ENCODE measurements at regions not wholly inside any gene's neighbourhood (a gene's known extent, or its start where the extent isn't known, plus 50 kb on each side); places are given as distances from the start of the nearest gene placed in this dataset.

GRCh38 chr2:177042311-177042710 is 170.3 kb upstream of the HNRNPA3 start:
- H3K4me1 ChIP-seq (ENCODE audit: insufficient read depth), result peaks cover 11% of the 10 kb centered on the region
- no peaks in the 10 kb centered on the region for H3K9me3 ChIP-seq (ENCODE audit: low read depth)
- H3K4me2 ChIP-seq, result no peak overlapping the region
- H3K36me3 ChIP-seq (replicated peaks; ENCODE audit: insufficient read depth, low read depth), result no peaks in the 10 kb centered on the region
- H3K27ac ChIP-seq, result no peak overlapping the region
- H2AFZ ChIP-seq, result no peak overlapping the region
- TF ChIP-seq EZH2phosphoT487 (IDR thresholded peaks at IDR 0.05; ENCODE audit: low read depth, severe bottlenecking, unreplicated experiment) (no peak), EZH2 (IDR thresholded peaks at IDR 0.05; ENCODE audit: borderline replicate concordance) (no peak), CTCF (IDR thresholded peaks at IDR 0.05; ENCODE audit: poor library complexity) (no peak)
- H3K79me2 ChIP-seq, result no peaks in the 10 kb centered on the region
- no peak overlapping the region for H3K4me3 ChIP-seq
- no peaks in the 10 kb centered on the region for H4K20me1 ChIP-seq (ENCODE audit: insufficient read depth, poor library complexity, severe bottlenecking)
- no peak for DNase-seq (ENCODE audit: low spot score)
- 51% methylated on average over 3 of the region's 3 CpGs for WGBS (ENCODE audit: low lambda C conversion rate, missing lambda C conversion rate)
- H3K9me2 ChIP-seq (replicated peaks; ENCODE audit: insufficient read depth), result no peaks in the 10 kb centered on the region
- peaks cover 13% of the 10 kb centered on the region for H3K27me3 ChIP-seq

DNA sequence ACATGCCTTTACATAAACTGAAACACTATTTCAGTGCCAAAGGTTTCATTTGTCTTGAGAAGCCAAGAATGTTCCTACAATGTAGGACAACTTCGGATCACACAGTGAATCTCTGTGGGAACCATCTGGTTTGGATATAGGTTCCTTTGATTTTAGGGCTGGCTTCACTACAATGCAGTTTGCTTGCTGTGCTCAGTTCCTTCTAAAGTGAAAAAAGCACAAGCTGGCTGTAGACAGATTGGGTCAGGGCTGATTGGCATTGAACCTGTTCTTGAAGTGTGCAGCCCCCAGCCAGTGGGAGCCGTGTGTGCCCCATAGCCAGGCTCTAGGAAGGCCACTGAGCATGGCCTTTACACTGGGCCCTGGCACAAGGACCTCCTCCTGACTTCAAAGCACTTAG is 167.9 kb upstream of the HNRNPA3 start:
- H3K9me3 ChIP-seq (ENCODE audit: low read depth), result no peaks in the 10 kb centered on the region
- H2AFZ ChIP-seq, result no peak overlapping the region
- 65% methylated on average over 2 of the region's 2 CpGs for WGBS (ENCODE audit: low lambda C conversion rate, missing lambda C conversion rate)
- TF ChIP-seq EZH2phosphoT487 (IDR thresholded peaks at IDR 0.05; ENCODE audit: low read depth, severe bottlenecking, unreplicated experiment), result no peak
- no peak for TF ChIP-seq CTCF (IDR thresholded peaks at IDR 0.05; ENCODE audit: poor library complexity)
- TF ChIP-seq EZH2 (IDR thresholded peaks at IDR 0.05; ENCODE audit: borderline replicate concordance), result no peak
- H3K9me2 ChIP-seq (replicated peaks; ENCODE audit: insufficient read depth), result no peaks in the 10 kb centered on the region
- no peaks in the 10 kb centered on the region for H3K4me1 ChIP-seq (ENCODE audit: insufficient read depth)
- no peaks in the 10 kb centered on the region for H3K79me2 ChIP-seq
- H3K4me2 ChIP-seq, result no peak overlapping the region
- no peak for DNase-seq (ENCODE audit: low spot score)
- no peaks in the 10 kb centered on the region for H3K36me3 ChIP-seq (replicated peaks; ENCODE audit: insufficient read depth, low read depth)
- peaks cover 16% of the 10 kb centered on the region for H3K27me3 ChIP-seq
- no peak overlapping the region for H3K4me3 ChIP-seq
- H4K20me1 ChIP-seq (ENCODE audit: insufficient read depth, poor library complexity, severe bottlenecking), result no peaks in the 10 kb centered on the region
- H3K27ac ChIP-seq, result peak overlapping the region; percentile 15

DNA sequence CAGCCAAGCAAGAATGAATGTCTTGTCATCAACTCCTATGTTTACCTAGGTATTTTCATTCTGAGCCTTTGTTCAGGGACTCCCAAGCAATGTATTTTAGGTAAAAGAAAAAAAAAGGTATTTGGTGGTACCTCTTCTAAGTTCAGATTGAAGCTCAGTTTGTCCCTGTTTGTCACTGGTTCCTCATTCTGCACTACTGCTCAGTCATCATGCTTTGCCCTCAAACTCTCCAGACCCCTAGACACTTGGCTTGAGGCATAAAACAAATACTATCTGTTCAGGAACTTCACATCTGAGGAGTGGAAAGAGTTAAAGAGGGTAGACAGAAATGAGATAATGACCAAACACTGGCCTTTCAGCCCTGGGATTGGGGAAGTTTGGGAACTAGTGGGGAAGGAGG is 163.6 kb upstream of the HNRNPA3 start:
- Histone ChIP-seq H3K79me2 (no peaks in the 10 kb centered on the region), H3K4me2 (no peak overlapping the region), H3K27me3 (peaks cover 6% of the 10 kb centered on the region), H3K9me2 (replicated peaks; ENCODE audit: insufficient read depth) (no peaks in the 10 kb centered on the region), H3K9me3 (ENCODE audit: low read depth) (no peaks in the 10 kb centered on the region), H3K36me3 (replicated peaks; ENCODE audit: insufficient read depth, low read depth) (no peaks in the 10 kb centered on the region), H3K4me1 (ENCODE audit: insufficient read depth) (peaks cover 5% of the 10 kb centered on the region), H3K27ac (no peak overlapping the region), H4K20me1 (ENCODE audit: insufficient read depth, poor library complexity, severe bottlenecking) (no peaks in the 10 kb centered on the region), H2AFZ (no peak overlapping the region), H3K4me3 (no peak overlapping the region)
- DNase-seq (ENCODE audit: low spot score), result no peak
- no peak for TF ChIP-seq EZH2 (IDR thresholded peaks at IDR 0.05; ENCODE audit: borderline replicate concordance)
- no peak for TF ChIP-seq EZH2phosphoT487 (IDR thresholded peaks at IDR 0.05; ENCODE audit: low read depth, severe bottlenecking, unreplicated experiment)
- no peak for TF ChIP-seq CTCF (IDR thresholded peaks at IDR 0.05; ENCODE audit: poor library complexity)

- TF ChIP-seq EZH2phosphoT487 (IDR thresholded peaks at IDR 0.05; ENCODE audit: low read depth, severe bottlenecking, unreplicated experiment), result no peak
- no peak for TF ChIP-seq CTCF (IDR thresholded peaks at IDR 0.05; ENCODE audit: poor library complexity)
- TF ChIP-seq EZH2 (IDR thresholded peaks at IDR 0.05; ENCODE audit: borderline replicate concordance), result no peak
- H4K20me1 ChIP-seq (ENCODE audit: insufficient read depth, poor library complexity, severe bottlenecking), result no peaks in the 10 kb centered on the region
- no peak overlapping the region for H3K4me3 ChIP-seq
- WGBS (ENCODE audit: low lambda C conversion rate, missing lambda C conversion rate), result 68% methylated on average over 1 of the region's 1 CpG
- peaks cover 3% of the 10 kb centered on the region for H3K27me3 ChIP-seq
- H3K4me1 ChIP-seq (ENCODE audit: insufficient read depth), result peaks cover 5% of the 10 kb centered on the region
- H3K27ac ChIP-seq, result no peak overlapping the region
- no peaks in the 10 kb centered on the region for H3K36me3 ChIP-seq (replicated peaks; ENCODE audit: insufficient read depth, low read depth)
- no peak overlapping the region for H2AFZ ChIP-seq
- DNase-seq (ENCODE audit: low spot score), result no peak
- H3K4me2 ChIP-seq, result no peak overlapping the region
- H3K9me3 ChIP-seq (ENCODE audit: low read depth), result no peaks in the 10 kb centered on the region
- no peaks in the 10 kb centered on the region for H3K79me2 ChIP-seq
- H3K9me2 ChIP-seq (replicated peaks; ENCODE audit: insufficient read depth), result no peaks in the 10 kb centered on the region
Measured at GRCh38 chr2:177051278-177051677, 161.3 kb upstream of the HNRNPA3 start.
